ENCODE measurements at regions not wholly inside any gene's neighbourhood (a gene's known extent, or its start where the extent isn't known, plus 50 kb on each side); places are given as distances from the start of the nearest gene placed in this dataset.

DNA sequence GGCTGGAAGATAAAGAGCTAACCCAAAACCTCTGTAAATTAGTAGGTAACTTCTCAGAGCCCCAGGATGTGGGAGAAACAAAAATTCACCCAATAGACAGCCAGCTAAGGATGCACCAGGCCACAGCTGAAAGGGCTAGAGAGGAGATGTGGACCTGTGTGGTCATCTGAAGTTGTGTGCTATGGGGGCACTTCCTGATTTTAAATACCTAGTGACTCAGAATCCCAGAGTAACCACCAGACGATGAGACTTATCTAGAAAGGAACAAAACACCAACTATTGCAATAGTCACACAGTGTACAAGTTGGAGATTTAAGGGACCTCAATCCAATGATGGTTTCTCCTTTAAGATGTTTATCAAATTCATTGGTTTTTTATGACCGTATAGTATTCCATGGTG lies 408.3 kb upstream of the ANKRD30A start:
- H3K27me3 ChIP-seq (ENCODE audit: control insufficient read depth in 2 of 2, insufficient read depth in 2 of 2, low read length in 2 of 2) = no peaks in the 10 kb centered on the region
- no peak overlapping the region for H3K27ac ChIP-seq (ENCODE audit: low read depth in 2 of 2, low read length in 2 of 2)
- H3K4me1 ChIP-seq (ENCODE audit: control insufficient read depth in 2 of 2, insufficient read depth in 2 of 2, low read length in 2 of 2) = no peaks in the 10 kb centered on the region
- H3K4me3 ChIP-seq (ENCODE audit: low read length in 2 of 2) = no peak overlapping the region
- peaks cover 0 to 2% of the 10 kb centered on the region in 2 donors for H3K9me3 ChIP-seq (ENCODE audit: control insufficient read depth in 2 of 2, low read length in 2 of 2)
- no peaks in the 10 kb centered on the region for H3K36me3 ChIP-seq (ENCODE audit: control insufficient read depth in 2 of 2, insufficient read depth in 2 of 2, low read length in 2 of 2)
- H3K9ac ChIP-seq (ENCODE audit: low read depth in 1 of 2, low read length in 2 of 2) = no peak overlapping the region

DNA sequence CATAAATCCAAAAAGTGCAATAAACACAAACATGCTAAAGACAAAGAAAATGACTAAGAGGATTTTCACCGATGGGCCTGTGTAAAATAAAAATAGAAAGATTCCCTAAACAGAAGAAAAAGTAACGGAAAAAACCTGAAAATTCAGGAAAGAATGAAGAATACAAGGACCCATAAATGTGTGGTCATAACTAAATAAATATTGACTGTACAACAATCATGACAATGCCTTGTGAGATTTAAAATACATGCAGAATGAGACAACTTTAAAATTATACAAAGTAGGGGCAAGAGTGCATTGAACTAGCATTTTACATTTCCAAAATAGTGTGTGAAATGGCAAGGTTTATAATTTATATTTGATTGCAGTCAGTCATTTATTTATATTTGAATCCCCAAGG lies 409.1 kb upstream of the ANKRD30A start:
- Histone ChIP-seq H3K27me3 (ENCODE audit: control insufficient read depth in 2 of 2, insufficient read depth in 2 of 2, low read length in 2 of 2) (no peaks in the 10 kb centered on the region), H3K4me1 (ENCODE audit: control insufficient read depth in 2 of 2, insufficient read depth in 2 of 2, low read length in 2 of 2) (no peaks in the 10 kb centered on the region), H3K4me3 (ENCODE audit: low read length in 2 of 2) (no peak overlapping the region), H3K27ac (ENCODE audit: low read depth in 2 of 2, low read length in 2 of 2) (no peak overlapping the region), H3K36me3 (ENCODE audit: control insufficient read depth in 2 of 2, insufficient read depth in 2 of 2, low read length in 2 of 2) (no peaks in the 10 kb centered on the region), H3K9me3 (ENCODE audit: control insufficient read depth in 2 of 2, low read length in 2 of 2) (peaks cover 0 to 2% of the 10 kb centered on the region in 2 donors), H3K9ac (ENCODE audit: low read depth in 1 of 2, low read length in 2 of 2) (no peak overlapping the region)

DNA sequence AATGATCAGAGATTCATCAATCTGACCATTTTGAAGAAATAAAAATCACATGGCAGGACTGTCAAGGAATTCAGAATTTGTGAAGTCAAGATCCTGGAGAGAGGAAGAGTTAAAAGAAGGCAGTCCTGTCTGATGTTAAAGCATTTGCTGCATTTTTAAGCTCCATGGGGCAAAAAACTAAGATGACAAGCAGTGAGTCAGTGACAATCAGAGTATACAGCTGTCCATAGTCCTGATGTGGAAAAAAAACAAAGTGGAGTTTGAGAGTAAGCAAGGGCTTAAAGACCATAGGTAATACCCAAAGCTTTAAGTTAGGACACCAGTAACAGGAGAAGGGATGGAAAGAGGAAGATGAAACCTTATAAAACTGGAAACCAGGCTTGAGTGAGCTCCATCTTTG lies 412.7 kb upstream of the ANKRD30A start:
- H3K27ac ChIP-seq (ENCODE audit: low read depth in 2 of 2, low read length in 2 of 2) = no peak overlapping the region
- no peaks in the 10 kb centered on the region for H3K36me3 ChIP-seq (ENCODE audit: control insufficient read depth in 2 of 2, insufficient read depth in 2 of 2, low read length in 2 of 2)
- no peak overlapping the region for H3K4me3 ChIP-seq (ENCODE audit: low read length in 2 of 2)
- H3K9me3 ChIP-seq (ENCODE audit: control insufficient read depth in 2 of 2, low read length in 2 of 2) = peaks cover 0 to 4% of the 10 kb centered on the region in 2 donors
- H3K4me1 ChIP-seq (ENCODE audit: control insufficient read depth in 2 of 2, insufficient read depth in 2 of 2, low read length in 2 of 2) = no peaks in the 10 kb centered on the region
- H3K27me3 ChIP-seq (ENCODE audit: control insufficient read depth in 2 of 2, insufficient read depth in 2 of 2, low read length in 2 of 2) = no peaks in the 10 kb centered on the region
- no peak overlapping the region for H3K9ac ChIP-seq (ENCODE audit: low read depth in 1 of 2, low read length in 2 of 2)

DNA sequence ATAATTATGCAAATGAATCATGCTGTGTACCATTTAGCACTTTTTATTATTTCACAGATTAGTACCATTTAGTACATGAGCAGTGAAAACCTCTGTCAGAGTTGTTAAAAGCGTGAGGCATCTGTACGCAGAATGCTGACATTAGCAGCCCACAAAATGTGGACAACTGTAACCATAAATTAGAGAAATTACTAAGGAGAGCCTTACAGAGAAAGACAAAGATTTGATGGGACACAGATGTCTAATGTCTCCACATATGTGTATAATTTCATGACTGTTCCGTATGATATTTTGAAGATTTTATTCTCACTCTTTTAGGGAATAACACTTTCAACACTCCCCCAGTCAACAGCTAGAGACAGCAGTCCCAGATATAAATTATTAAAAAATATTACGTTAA lies 414.0 kb upstream of the ANKRD30A start:
- Histone ChIP-seq H3K9ac (ENCODE audit: low read depth in 1 of 2, low read length in 2 of 2) (no peak overlapping the region), H3K36me3 (ENCODE audit: control insufficient read depth in 2 of 2, insufficient read depth in 2 of 2, low read length in 2 of 2) (no peaks in the 10 kb centered on the region)

DNA sequence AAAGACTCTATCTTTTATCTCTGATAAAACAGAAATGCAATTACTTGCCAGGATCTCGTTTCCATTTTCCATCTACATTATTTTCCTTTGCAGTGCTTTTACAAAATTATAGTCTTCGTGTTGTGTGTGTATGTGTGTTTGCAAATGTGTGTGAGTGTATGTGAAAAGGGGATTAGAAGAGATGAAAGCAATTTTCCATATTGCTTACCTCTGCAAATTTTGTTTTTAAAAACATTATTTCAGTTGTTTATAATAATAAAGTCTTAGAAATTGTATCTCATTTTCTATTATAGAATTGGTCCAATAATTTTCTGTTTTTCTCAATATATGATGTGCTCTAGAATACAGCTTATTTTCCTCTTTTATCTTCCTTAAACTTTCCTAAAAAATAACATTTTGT lies 421.3 kb upstream of the ANKRD30A start:
- Histone ChIP-seq H3K36me3 (ENCODE audit: control insufficient read depth in 2 of 2, insufficient read depth in 2 of 2, low read length in 2 of 2) (no peaks in the 10 kb centered on the region), H3K9me3 (ENCODE audit: control insufficient read depth in 2 of 2, low read length in 2 of 2) (no peaks in the 10 kb centered on the region), H3K9ac (ENCODE audit: low read depth in 1 of 2, low read length in 2 of 2) (no peak overlapping the region), H3K27ac (ENCODE audit: low read depth in 2 of 2, low read length in 2 of 2) (no peak overlapping the region), H3K27me3 (ENCODE audit: control insufficient read depth in 2 of 2, insufficient read depth in 2 of 2, low read length in 2 of 2) (no peaks in the 10 kb centered on the region), H3K4me1 (ENCODE audit: control insufficient read depth in 2 of 2, insufficient read depth in 2 of 2, low read length in 2 of 2) (no peaks in the 10 kb centered on the region), H3K4me3 (ENCODE audit: low read length in 2 of 2) (no peak overlapping the region)

More for the DNA sequence above, 414.0 kb upstream of the ANKRD30A start:
- Histone ChIP-seq H3K9me3 (ENCODE audit: control insufficient read depth in 2 of 2, low read length in 2 of 2) (peaks cover 0 to 4% of the 10 kb centered on the region in 2 donors), H3K27ac (ENCODE audit: low read depth in 2 of 2, low read length in 2 of 2) (no peak overlapping the region), H3K4me1 (ENCODE audit: control insufficient read depth in 2 of 2, insufficient read depth in 2 of 2, low read length in 2 of 2) (no peaks in the 10 kb centered on the region), H3K4me3 (ENCODE audit: low read length in 2 of 2) (no peak overlapping the region), H3K27me3 (ENCODE audit: control insufficient read depth in 2 of 2, insufficient read depth in 2 of 2, low read length in 2 of 2) (no peaks in the 10 kb centered on the region)

DNA sequence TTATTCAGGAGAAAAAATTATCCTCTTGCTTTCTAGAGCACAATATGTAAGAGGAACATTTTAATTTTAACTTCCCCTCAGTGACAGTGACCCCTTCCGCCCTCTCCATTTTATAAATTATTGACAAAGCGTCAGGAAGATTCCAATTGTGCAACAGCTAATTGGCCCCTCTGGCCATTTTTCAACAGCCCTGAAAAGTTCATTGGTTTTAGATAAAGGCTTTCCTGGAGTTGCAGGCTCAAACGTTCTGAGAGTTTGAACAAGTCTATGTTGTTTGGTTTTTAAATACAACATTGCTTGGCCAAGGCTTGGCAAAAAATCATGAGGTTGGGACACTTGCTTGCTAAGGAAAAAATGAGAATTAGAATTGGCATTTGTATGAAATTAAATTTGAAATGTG lies 422.2 kb upstream of the ANKRD30A start:
- Histone ChIP-seq H3K4me1 (ENCODE audit: control insufficient read depth in 2 of 2, insufficient read depth in 2 of 2, low read length in 2 of 2) (no peaks in the 10 kb centered on the region), H3K36me3 (ENCODE audit: control insufficient read depth in 2 of 2, insufficient read depth in 2 of 2, low read length in 2 of 2) (no peaks in the 10 kb centered on the region), H3K9ac (ENCODE audit: low read depth in 1 of 2, low read length in 2 of 2) (no peak overlapping the region), H3K4me3 (ENCODE audit: low read length in 2 of 2) (no peak overlapping the region), H3K27ac (ENCODE audit: low read depth in 2 of 2, low read length in 2 of 2) (no peak overlapping the region), H3K9me3 (ENCODE audit: control insufficient read depth in 2 of 2, low read length in 2 of 2) (no peaks in the 10 kb centered on the region), H3K27me3 (ENCODE audit: control insufficient read depth in 2 of 2, insufficient read depth in 2 of 2, low read length in 2 of 2) (no peaks in the 10 kb centered on the region)

DNA sequence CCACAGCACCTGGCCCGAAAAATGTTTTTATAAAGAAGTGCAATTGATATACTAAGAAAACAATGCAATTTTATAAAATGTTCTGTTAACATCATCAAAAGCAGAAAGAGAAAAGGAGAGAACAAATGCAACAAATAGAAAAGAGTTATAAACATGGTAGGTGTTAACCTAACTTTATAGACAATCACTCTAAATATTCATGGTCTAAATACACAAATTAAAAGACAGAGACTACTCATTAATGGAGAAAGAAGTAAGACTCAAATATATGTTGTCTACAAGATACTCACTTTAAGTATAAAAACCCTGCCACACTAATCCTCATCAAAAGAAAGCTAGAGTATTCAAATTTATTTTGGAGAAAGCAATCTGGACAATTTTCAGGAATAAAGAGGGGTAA lies 425.3 kb upstream of the ANKRD30A start:
- Histone ChIP-seq H3K9ac (ENCODE audit: low read depth in 1 of 2, low read length in 2 of 2) (no peak overlapping the region), H3K27me3 (ENCODE audit: control insufficient read depth in 2 of 2, insufficient read depth in 2 of 2, low read length in 2 of 2) (no peaks in the 10 kb centered on the region), H3K27ac (ENCODE audit: low read depth in 2 of 2, low read length in 2 of 2) (no peak overlapping the region), H3K36me3 (ENCODE audit: control insufficient read depth in 2 of 2, insufficient read depth in 2 of 2, low read length in 2 of 2) (no peaks in the 10 kb centered on the region), H3K9me3 (ENCODE audit: control insufficient read depth in 2 of 2, low read length in 2 of 2) (no peaks in the 10 kb centered on the region), H3K4me1 (ENCODE audit: control insufficient read depth in 2 of 2, insufficient read depth in 2 of 2, low read length in 2 of 2) (no peaks in the 10 kb centered on the region), H3K4me3 (ENCODE audit: low read length in 2 of 2) (no peak overlapping the region)

DNA sequence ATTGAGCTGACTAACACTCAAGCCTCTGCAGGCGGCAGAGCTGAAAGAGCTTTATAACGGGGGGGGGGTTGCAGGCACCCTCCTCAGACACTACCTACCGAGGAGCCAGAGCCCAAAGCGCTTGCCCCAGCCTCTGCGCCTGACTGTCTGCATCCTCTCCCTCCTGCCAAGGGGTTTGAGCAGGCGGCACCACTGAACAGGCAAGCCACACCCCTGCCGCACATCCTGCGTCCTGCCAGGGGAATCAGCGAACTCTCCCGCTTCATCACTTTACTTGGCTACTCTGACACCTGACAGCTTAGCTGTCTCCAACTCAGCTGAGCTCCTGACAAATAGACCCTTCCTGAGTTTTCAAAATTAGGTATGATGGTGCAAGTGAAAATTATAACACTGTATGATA lies 432.6 kb upstream of the ANKRD30A start:
- Histone ChIP-seq H3K9ac (ENCODE audit: low read depth in 1 of 2, low read length in 2 of 2) (no peak overlapping the region), H3K27me3 (ENCODE audit: control insufficient read depth in 2 of 2, insufficient read depth in 2 of 2, low read length in 2 of 2) (no peaks in the 10 kb centered on the region), H3K9me3 (ENCODE audit: control insufficient read depth in 2 of 2, low read length in 2 of 2) (peaks cover 0 to 5% of the 10 kb centered on the region in 2 donors), H3K36me3 (ENCODE audit: control insufficient read depth in 2 of 2, insufficient read depth in 2 of 2, low read length in 2 of 2) (no peaks in the 10 kb centered on the region), H3K4me1 (ENCODE audit: control insufficient read depth in 2 of 2, insufficient read depth in 2 of 2, low read length in 2 of 2) (no peaks in the 10 kb centered on the region), H3K4me3 (ENCODE audit: low read length in 2 of 2) (no peak overlapping the region), H3K27ac (ENCODE audit: low read depth in 2 of 2, low read length in 2 of 2) (no peak overlapping the region)

DNA sequence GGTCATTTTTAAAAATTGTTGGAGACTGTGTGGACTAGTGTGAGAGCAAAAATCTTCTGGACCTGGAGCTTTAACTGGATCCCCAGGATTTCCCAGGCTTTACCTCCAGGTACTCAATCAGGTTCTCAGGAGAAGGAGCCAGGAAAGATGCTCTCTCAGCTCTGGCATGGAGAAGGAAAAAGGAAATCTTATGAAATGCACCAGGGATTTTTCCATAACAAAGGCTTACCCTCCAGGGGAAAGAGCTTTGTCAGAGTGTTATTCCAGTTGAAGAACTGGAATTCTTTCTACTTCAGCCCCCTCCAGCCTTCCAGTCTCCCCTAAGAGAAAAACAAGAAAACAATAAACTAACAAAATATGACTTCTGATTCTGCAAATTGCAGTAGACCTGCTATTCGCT lies 436.7 kb upstream of the ANKRD30A start:
- Histone ChIP-seq H3K27ac (ENCODE audit: low read depth in 2 of 2, low read length in 2 of 2) (no peak overlapping the region), H3K4me3 (ENCODE audit: low read length in 2 of 2) (no peak overlapping the region), H3K9ac (ENCODE audit: low read depth in 1 of 2, low read length in 2 of 2) (no peak overlapping the region), H3K9me3 (ENCODE audit: control insufficient read depth in 2 of 2, low read length in 2 of 2) (peaks cover 0 to 3% of the 10 kb centered on the region in 2 donors), H3K36me3 (ENCODE audit: control insufficient read depth in 2 of 2, insufficient read depth in 2 of 2, low read length in 2 of 2) (no peaks in the 10 kb centered on the region), H3K27me3 (ENCODE audit: control insufficient read depth in 2 of 2, insufficient read depth in 2 of 2, low read length in 2 of 2) (no peaks in the 10 kb centered on the region), H3K4me1 (ENCODE audit: control insufficient read depth in 2 of 2, insufficient read depth in 2 of 2, low read length in 2 of 2) (no peaks in the 10 kb centered on the region)

DNA sequence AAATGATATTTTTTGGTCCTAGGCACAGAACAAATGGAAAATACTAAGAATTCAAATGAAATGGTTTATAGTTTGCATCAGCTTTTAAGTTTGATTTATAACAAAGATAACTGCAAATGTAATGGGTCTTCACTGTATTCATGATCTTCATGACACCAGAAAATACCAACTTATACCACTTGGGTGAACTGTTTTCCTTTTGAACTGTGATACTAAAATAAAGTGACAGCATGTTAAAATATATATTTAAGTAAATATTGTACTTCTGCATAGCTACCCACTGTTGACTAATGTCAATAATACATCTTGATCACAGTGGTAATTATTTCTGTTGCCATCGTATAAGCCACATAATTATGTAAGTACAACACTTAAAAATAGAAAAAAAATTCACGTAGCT lies 442.0 kb upstream of the ANKRD30A start:
- Histone ChIP-seq H3K4me1 (ENCODE audit: control insufficient read depth in 2 of 2, insufficient read depth in 2 of 2, low read length in 2 of 2) (no peaks in the 10 kb centered on the region), H3K36me3 (ENCODE audit: control insufficient read depth in 2 of 2, insufficient read depth in 2 of 2, low read length in 2 of 2) (no peaks in the 10 kb centered on the region), H3K9ac (ENCODE audit: low read depth in 1 of 2, low read length in 2 of 2) (no peak overlapping the region)

More for the DNA sequence above, 442.0 kb upstream of the ANKRD30A start:
- H3K9me3 ChIP-seq (ENCODE audit: control insufficient read depth in 2 of 2, low read length in 2 of 2) = no peaks in the 10 kb centered on the region
- H3K4me3 ChIP-seq (ENCODE audit: low read length in 2 of 2) = no peak overlapping the region
- H3K27me3 ChIP-seq (ENCODE audit: control insufficient read depth in 2 of 2, insufficient read depth in 2 of 2, low read length in 2 of 2) = no peaks in the 10 kb centered on the region
- H3K27ac ChIP-seq (ENCODE audit: low read depth in 2 of 2, low read length in 2 of 2) = no peak overlapping the region
